ENCODE measurements at regions not wholly inside any gene's neighbourhood (a gene's known extent, or its start where the extent isn't known, plus 50 kb on each side); places are given as distances from the start of the nearest gene placed in this dataset.

- H3K4me1 Mint-ChIP-seq, result no peaks in the 10 kb centered on the region
- H3K27ac Mint-ChIP-seq, result no peak overlapping the region
These were observed 491.6 kb upstream of the C1orf87 start for GRCh38 chr1:60564916-60565750.

GRCh38 chr1:60563777-60564535 lies 490.4 kb upstream of the C1orf87 start:
- Histone ChIP-seq H3K36me3 (ENCODE audit: control insufficient read depth, insufficient read depth, low read length) (no peaks in the 10 kb centered on the region), H3K9me3 (ENCODE audit: control insufficient read depth in 2 of 2, low read length in 2 of 2) (no peaks in the 10 kb centered on the region), H3K27me3 (ENCODE audit: control insufficient read depth, insufficient read depth, low read length) (no peaks in the 10 kb centered on the region), H3K4me3 (ENCODE audit: low read depth, low read length) (no peak overlapping the region), H3K4me1 (ENCODE audit: control insufficient read depth, insufficient read depth, low read length, poor library complexity, severe bottlenecking) (no peaks in the 10 kb centered on the region), H3K27ac (ENCODE audit: insufficient read depth, low read length, poor library complexity, severe bottlenecking) (no peak overlapping the region)
- Mint-ChIP-seq H3K9me3 (peaks cover 1 to 9% (median 5%) of the 10 kb centered on the region in 7 donors), H3K4me1 (no peaks in the 10 kb centered on the region), H3K27ac (no peak overlapping the region), H3K27me3 (no peaks in the 10 kb centered on the region), H3K4me3 (no peak overlapping the region), H3K36me3 (no peaks in the 10 kb centered on the region)
- DNase-seq (no peak), ATAC-seq (ENCODE audit: low read depth in 2 of 2) (no peak)

More at GRCh38 chr1:60564916-60565750, 491.6 kb upstream of the C1orf87 start:
- H3K36me3 Mint-ChIP-seq, result no peaks in the 10 kb centered on the region
- H3K27me3 Mint-ChIP-seq, result no peaks in the 10 kb centered on the region
- H3K4me3 Mint-ChIP-seq, result no peak overlapping the region
- Histone ChIP-seq H3K36me3 (ENCODE audit: control insufficient read depth, insufficient read depth, low read length) (no peaks in the 10 kb centered on the region), H3K4me3 (ENCODE audit: low read depth, low read length) (no peak overlapping the region), H3K4me1 (ENCODE audit: control insufficient read depth, insufficient read depth, low read length, poor library complexity, severe bottlenecking) (no peaks in the 10 kb centered on the region), H3K27me3 (ENCODE audit: control insufficient read depth, insufficient read depth, low read length) (no peaks in the 10 kb centered on the region), H3K27ac (ENCODE audit: insufficient read depth, low read length, poor library complexity, severe bottlenecking) (no peak overlapping the region), H3K9me3 (ENCODE audit: control insufficient read depth in 2 of 2, low read length in 2 of 2) (no peaks in the 10 kb centered on the region)
- no peak for ATAC-seq (ENCODE audit: low read depth in 2 of 2)
- H3K9me3 Mint-ChIP-seq, result peaks cover 0 to 9% (median 3%) of the 10 kb centered on the region in 7 donors
- no peak for DNase-seq

GRCh38 chr1:60562740-60563139 lies 489.2 kb upstream of the C1orf87 start:
- Mint-ChIP-seq H3K27me3 (no peaks in the 10 kb centered on the region), H3K36me3 (no peaks in the 10 kb centered on the region), H3K9me3 (peaks cover 1 to 9% (median 5%) of the 10 kb centered on the region in 7 donors), H3K4me1 (no peaks in the 10 kb centered on the region), H3K27ac (no peak overlapping the region), H3K4me3 (no peak overlapping the region)
- Histone ChIP-seq H3K36me3 (ENCODE audit: control insufficient read depth, insufficient read depth, low read length) (no peaks in the 10 kb centered on the region), H3K27ac (ENCODE audit: insufficient read depth, low read length, poor library complexity, severe bottlenecking) (no peak overlapping the region), H3K4me1 (ENCODE audit: control insufficient read depth, insufficient read depth, low read length, poor library complexity, severe bottlenecking) (no peaks in the 10 kb centered on the region), H3K9me3 (ENCODE audit: control insufficient read depth in 2 of 2, low read length in 2 of 2) (no peaks in the 10 kb centered on the region), H3K27me3 (ENCODE audit: control insufficient read depth, insufficient read depth, low read length) (no peaks in the 10 kb centered on the region), H3K4me3 (ENCODE audit: low read depth, low read length) (no peak overlapping the region)
- no peak for DNase-seq
- no peak for ATAC-seq (ENCODE audit: low read depth in 2 of 2)

GRCh38 chr1:60560701-60561100 lies 487.1 kb upstream of the C1orf87 start:
- Mint-ChIP-seq H3K4me1 (no peaks in the 10 kb centered on the region), H3K27ac (no peak overlapping the region), H3K4me3 (no peak overlapping the region), H3K36me3 (no peaks in the 10 kb centered on the region), H3K27me3 (no peaks in the 10 kb centered on the region), H3K9me3 (peaks cover 1 to 9% (median 4%) of the 10 kb centered on the region in 7 donors)
- Histone ChIP-seq H3K4me1 (ENCODE audit: control insufficient read depth, insufficient read depth, low read length, poor library complexity, severe bottlenecking) (no peaks in the 10 kb centered on the region), H3K36me3 (ENCODE audit: control insufficient read depth, insufficient read depth, low read length) (no peaks in the 10 kb centered on the region), H3K27me3 (ENCODE audit: control insufficient read depth, insufficient read depth, low read length) (no peaks in the 10 kb centered on the region), H3K9me3 (ENCODE audit: control insufficient read depth in 2 of 2, low read length in 2 of 2) (no peaks in the 10 kb centered on the region), H3K4me3 (ENCODE audit: low read depth, low read length) (no peak overlapping the region), H3K27ac (ENCODE audit: insufficient read depth, low read length, poor library complexity, severe bottlenecking) (no peak overlapping the region)
- no peak for DNase-seq
- ATAC-seq (ENCODE audit: low read depth in 2 of 2), result no peak

GRCh38 chr1:60558236-60558635 lies 484.7 kb upstream of the C1orf87 start:
- no peaks in the 10 kb centered on the region for H3K36me3 ChIP-seq (ENCODE audit: control insufficient read depth, insufficient read depth, low read length)
- no peak overlapping the region for H3K27ac ChIP-seq (ENCODE audit: insufficient read depth, low read length, poor library complexity, severe bottlenecking)
- no peaks in the 10 kb centered on the region for H3K4me1 ChIP-seq (ENCODE audit: control insufficient read depth, insufficient read depth, low read length, poor library complexity, severe bottlenecking)
- DNase-seq, result no peak
- ATAC-seq (ENCODE audit: low read depth in 2 of 2), result no peak
- Mint-ChIP-seq H3K27ac (no peak overlapping the region), H3K4me3 (no peak overlapping the region), H3K4me1 (no peaks in the 10 kb centered on the region), H3K9me3 (peaks cover 1 to 9% (median 4%) of the 10 kb centered on the region in 7 donors), H3K27me3 (no peaks in the 10 kb centered on the region), H3K36me3 (no peaks in the 10 kb centered on the region)
- H3K27me3 ChIP-seq (ENCODE audit: control insufficient read depth, insufficient read depth, low read length), result no peaks in the 10 kb centered on the region
- H3K4me3 ChIP-seq (ENCODE audit: low read depth, low read length), result no peak overlapping the region
- H3K9me3 ChIP-seq (ENCODE audit: control insufficient read depth in 2 of 2, low read length in 2 of 2), result no peaks in the 10 kb centered on the region

- Mint-ChIP-seq H3K27me3 (no peaks in the 10 kb centered on the region), H3K9me3 (peaks cover 0 to 8% (median 2%) of the 10 kb centered on the region in 7 donors), H3K4me1 (no peaks in the 10 kb centered on the region), H3K4me3 (no peak overlapping the region), H3K27ac (no peak overlapping the region), H3K36me3 (no peaks in the 10 kb centered on the region)
- Histone ChIP-seq H3K9me3 (ENCODE audit: control insufficient read depth in 2 of 2, low read length in 2 of 2) (peaks cover 0 to 2% of the 10 kb centered on the region in 2 experiments), H3K36me3 (ENCODE audit: control insufficient read depth, insufficient read depth, low read length) (no peaks in the 10 kb centered on the region), H3K27ac (ENCODE audit: insufficient read depth, low read length, poor library complexity, severe bottlenecking) (no peak overlapping the region), H3K27me3 (ENCODE audit: control insufficient read depth, insufficient read depth, low read length) (no peaks in the 10 kb centered on the region), H3K4me3 (ENCODE audit: low read depth, low read length) (no peak overlapping the region), H3K4me1 (ENCODE audit: control insufficient read depth, insufficient read depth, low read length, poor library complexity, severe bottlenecking) (no peaks in the 10 kb centered on the region)
- ATAC-seq (ENCODE audit: low read depth in 2 of 2) (no peak), DNase-seq (no peak)
These were observed 480.2 kb upstream of the C1orf87 start for GRCh38 chr1:60553730-60554129.

GRCh38 chr1:60547821-60548220 lies 474.3 kb upstream of the C1orf87 start:
- H3K9me3 ChIP-seq (ENCODE audit: control insufficient read depth in 2 of 2, low read length in 2 of 2), result peaks cover 0 to 2% of the 10 kb centered on the region in 2 experiments
- no peak overlapping the region for H3K4me3 ChIP-seq (ENCODE audit: low read depth, low read length)
- H3K4me3 Mint-ChIP-seq, result no peak overlapping the region
- H3K36me3 ChIP-seq (ENCODE audit: control insufficient read depth, insufficient read depth, low read length), result no peaks in the 10 kb centered on the region
- H3K27ac Mint-ChIP-seq, result no peak overlapping the region
- DNase-seq, result no peak
- no peak for ATAC-seq (ENCODE audit: low read depth in 2 of 2)
- H3K9me3 Mint-ChIP-seq, result peaks cover 0 to 15% (median 3%) of the 10 kb centered on the region in 7 donors
- no peaks in the 10 kb centered on the region for H3K4me1 Mint-ChIP-seq
- no peaks in the 10 kb centered on the region for H3K36me3 Mint-ChIP-seq
- no peaks in the 10 kb centered on the region for H3K27me3 ChIP-seq (ENCODE audit: control insufficient read depth, insufficient read depth, low read length)
- H3K27ac ChIP-seq (ENCODE audit: insufficient read depth, low read length, poor library complexity, severe bottlenecking), result no peak overlapping the region
- H3K4me1 ChIP-seq (ENCODE audit: control insufficient read depth, insufficient read depth, low read length, poor library complexity, severe bottlenecking), result no peaks in the 10 kb centered on the region
- no peaks in the 10 kb centered on the region for H3K27me3 Mint-ChIP-seq
